ENCODE measurements at regions not wholly inside any gene's neighbourhood (a gene's known extent, or its start where the extent isn't known, plus 50 kb on each side); places are given as distances from the start of the nearest gene placed in this dataset.

- TF ChIP-seq CTCF (IDR thresholded peaks at IDR 0.05): no peak
- no peak for TF ChIP-seq EP300 (IDR thresholded peaks at IDR 0.05)
These were observed 293.4 kb upstream of the VWC2 start for GRCh38 chr7:49479936-49480544.

Measured in upper lobe of left lung (tissue), 4 donors.